ENCODE measurements at regions not wholly inside any gene's neighbourhood (a gene's known extent, or its start where the extent isn't known, plus 50 kb on each side); places are given as distances from the start of the nearest gene placed in this dataset.
"Not testable (repeated sequence)": the region's sequence is repeated elsewhere in the genome, so short reads cannot be mapped to it uniquely, and the experiment has no call there.

DNA sequence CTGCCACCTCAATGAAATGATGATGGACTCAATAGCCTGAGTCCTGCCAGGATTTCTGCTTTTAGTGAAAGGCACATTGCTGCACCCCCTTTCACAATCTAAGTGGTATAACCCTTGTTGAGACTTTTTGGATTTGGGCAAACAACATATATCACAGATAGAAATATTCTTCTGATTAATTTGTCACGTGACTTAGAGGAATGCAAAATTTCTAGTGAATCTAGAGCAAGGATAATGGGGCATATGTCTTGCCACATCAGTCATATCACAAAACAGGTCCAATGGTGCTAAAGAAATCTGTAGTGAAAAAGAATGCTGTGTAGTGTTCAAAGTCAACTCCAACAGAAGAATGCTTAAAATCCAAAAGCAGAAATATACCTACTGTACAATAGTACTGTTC, 1386.3 kb downstream of the LRFN5 start:
- intact Hi-C loops (cut with micrococcal nuclease), result no loop called here

DNA sequence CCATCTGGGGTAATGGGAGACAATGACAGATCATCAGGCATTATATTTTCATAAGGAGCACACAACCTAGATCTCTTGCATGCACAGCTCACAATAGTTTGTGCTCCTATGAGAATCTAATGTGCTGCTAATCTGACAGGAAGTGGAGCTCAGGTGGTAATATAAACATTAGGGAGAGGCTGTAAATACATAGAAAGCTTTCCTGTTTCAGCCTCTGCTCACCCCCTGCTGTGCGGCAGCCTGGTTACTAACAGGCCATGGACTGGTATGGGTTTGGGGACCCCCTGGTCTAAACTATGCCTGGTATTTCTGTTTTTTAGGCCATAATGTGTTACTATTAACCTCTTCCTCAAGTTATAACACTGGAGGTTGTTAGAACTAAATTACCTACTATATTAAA, 1373.7 kb downstream of the LRFN5 start:
- intact Hi-C loops (cut with micrococcal nuclease), result no loop called here

DNA sequence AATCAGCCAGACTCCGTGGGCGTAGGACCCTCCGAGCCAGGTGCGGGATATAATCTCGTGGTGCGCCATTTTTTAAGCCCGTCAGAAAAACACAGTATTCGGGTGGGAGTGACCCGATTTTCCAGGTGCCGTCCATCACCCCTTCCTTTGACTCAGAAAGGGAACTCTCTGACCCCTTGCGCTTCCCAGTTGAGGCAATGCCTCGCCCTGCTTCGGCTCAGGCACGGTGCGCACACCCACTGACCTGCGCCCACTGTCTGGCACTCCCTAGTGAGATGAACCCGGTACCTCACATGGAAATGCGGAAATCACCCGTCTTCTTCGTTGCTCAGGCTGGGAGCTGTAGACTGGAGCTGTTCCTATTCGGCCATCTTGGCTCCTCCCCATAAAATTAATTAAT, 1366.5 kb downstream of the LRFN5 start:
- intact Hi-C loops (cut with micrococcal nuclease), result not testable (repeated sequence)

DNA sequence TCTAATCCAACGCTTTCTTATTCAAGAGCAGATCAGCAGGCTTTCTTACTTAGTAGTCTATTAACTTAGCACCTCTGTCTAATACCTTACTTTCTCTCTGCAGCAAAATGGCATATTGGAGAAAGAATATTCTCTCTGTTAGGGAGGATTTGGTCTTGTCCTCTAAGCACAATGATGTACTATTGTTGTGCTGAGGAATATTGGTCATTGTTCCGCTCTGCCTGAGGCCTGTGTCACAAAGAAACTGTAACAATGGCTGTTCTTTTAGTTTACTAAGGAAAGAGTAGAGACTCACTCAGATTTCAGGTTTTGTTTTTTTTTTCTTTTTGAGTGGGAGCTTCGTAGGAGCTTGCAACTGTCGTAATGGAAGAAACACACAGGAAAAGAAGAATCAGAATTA, 1358.8 kb downstream of the LRFN5 start:
- intact Hi-C loops (cut with micrococcal nuclease), result no loop called here

DNA sequence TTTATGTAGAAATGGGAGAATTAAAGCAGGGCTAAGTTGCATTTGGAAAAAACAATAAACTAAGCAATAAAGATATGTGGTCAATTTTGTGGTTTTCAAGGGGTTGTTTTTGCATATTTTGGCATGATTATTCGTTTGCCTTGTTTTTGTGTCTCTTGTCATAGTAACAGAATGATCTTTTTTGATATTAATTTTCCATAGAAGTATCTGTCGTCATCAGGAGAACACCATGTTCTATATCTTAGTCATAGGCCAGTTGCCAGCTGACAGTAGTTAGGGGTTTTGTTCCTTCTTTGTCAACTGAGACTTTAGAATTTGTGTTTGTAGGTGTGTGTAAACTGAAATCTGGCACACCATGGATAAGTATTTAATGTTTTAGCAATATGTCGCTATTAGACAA, 1354.8 kb downstream of the LRFN5 start:
- intact Hi-C loops (cut with micrococcal nuclease), result no loop called here

DNA sequence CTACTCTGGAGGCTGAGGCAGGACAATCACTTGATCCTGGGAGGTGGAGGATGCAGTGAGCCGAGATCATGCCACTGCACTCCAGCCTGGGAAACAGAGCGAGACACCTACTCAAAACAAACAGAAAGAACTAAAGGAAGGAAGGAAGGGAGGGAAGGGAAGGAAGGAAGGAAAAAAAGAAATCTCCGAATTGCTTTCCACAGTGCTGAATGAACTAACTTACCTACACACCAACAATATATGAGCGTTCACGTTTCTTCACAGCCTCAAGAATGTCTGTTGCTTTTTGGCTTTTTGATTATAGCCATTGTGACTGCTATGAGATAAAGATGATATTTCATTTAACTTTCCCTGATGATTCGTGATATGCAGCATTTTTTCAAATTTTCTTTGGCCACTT, 1343.7 kb downstream of the LRFN5 start:
- intact Hi-C loops (cut with micrococcal nuclease), result no loop called here

DNA sequence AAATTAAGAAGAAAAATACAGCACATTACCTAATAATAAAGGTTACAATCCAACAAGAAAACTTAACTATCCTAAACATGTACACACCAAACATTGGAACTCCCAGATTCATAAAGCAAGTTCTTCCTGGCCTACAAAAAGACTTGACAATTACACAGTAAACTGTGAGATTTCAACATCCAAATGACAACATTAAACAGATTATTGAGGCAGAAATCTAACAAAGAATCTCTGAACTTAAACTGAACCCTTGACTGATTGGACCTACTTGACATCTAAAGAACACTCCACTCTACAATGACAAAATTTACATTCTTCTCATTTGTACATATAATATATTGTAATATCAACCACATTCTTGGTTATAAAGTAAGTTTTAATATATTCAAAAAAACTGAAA, 1341.3 kb downstream of the LRFN5 start:
- intact Hi-C loops (cut with micrococcal nuclease), result no loop called here

DNA sequence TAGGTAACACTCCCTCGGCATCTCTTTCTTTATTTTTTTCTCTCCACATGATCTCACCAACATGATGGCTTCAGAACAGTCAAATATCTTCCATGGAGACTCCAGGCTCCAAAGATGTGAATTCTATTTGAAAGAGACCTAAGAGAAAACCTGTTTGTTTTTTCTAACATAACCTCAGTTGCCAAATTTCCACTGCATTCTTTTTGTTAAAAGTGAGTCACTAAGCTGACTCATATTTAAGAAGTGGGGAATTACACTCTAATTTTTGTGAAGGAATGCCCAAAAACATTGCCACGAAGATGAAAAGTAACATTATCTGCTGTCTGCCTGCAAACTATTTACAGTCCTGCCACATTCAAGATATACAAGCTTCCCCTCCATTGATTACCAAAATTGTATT, 1337.6 kb downstream of the LRFN5 start:
- intact Hi-C loops (cut with micrococcal nuclease), result no loop called here

DNA sequence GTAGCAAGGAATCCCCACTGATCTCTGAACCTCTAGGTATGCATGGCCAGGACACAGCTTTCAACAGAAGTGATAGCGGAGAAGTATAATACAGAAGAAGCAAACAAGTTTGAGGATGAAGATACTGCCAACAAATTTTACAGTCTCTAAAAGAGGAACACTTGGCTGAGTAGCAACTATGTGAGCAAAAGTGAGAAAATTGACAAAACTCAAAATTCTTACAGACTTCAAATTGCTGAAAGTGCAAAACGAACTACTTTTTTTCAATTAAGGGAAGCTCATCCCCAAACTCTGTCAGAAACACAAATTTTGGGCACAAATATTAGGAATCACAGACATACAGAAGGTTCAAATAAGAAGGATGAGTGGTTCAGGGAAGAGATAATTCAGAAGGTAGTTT, 1324.6 kb downstream of the LRFN5 start:
- intact Hi-C loops (cut with micrococcal nuclease), result no loop called here

DNA sequence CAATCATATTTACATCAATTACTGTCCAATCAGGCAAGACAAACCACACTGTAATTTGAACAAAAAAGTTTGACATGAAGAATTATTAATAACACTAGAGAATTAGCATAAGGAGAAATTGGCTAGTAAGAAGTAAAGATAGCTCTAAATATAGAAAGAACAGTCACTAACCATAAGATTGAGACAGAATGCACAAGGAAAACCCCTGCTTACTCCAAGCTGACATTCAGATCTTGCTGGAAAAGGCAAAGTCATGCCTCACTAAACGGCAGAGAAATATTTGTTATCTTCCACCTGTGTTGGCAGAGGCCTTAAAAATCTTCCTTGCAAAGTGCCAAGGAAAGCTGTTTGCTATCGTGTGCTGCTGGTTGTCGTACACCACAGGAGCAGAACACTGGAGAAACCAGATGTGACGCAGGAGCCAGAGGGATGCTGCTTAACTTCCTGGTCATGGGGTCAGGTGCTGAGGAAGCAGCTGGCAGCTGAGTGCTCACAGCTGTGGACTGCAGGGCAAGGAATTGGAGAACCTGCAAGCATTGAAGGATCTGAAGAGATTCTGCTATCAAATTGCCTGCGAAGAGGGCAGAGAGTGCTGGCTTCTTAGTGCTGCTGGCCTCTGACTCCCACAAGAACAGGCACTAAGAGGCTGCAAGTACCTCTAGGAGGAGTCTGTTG, 1323.3 kb downstream of the LRFN5 start:
- intact Hi-C loops (cut with micrococcal nuclease), result no loop called here

DNA sequence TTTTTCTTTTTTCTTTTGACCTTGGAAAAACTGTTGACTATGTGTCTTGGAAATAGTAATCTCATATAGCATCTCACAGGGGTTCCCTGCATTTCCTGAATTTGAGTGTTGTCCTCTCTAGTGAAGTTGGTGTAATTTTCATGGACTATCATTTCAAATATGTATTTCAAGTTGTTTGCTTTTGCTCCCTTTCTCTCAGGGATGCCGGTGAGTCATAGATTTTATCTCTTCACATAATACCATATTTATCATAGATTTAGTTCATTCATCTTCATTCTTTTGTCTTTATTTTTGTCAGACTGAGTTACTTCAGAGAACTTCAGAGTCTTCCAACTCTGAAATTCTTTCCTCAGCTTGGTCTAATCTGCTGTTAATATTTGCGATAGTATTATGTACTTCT, 1320.6 kb downstream of the LRFN5 start:
- intact Hi-C loops (cut with micrococcal nuclease), result no loop called here

DNA sequence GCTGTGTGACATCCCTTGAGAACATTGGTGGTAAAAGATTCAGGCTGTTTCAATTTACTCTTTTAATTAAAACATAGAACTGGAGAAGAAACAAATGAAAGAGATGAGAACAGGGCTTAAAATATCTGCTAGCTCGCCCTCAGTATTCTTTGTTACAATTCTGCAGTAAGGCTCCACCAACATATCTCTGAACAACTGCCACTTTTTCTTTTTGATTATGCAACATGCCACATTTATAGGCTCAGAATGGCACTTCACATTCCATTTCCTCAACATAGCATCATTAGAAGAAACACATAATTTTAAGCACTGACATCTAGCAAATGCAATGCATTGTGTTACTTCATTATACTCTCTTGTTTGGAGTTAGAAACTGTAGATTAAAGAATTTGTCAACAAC, 1315.2 kb downstream of the LRFN5 start:
- intact Hi-C loops (cut with micrococcal nuclease), result no loop called here

DNA sequence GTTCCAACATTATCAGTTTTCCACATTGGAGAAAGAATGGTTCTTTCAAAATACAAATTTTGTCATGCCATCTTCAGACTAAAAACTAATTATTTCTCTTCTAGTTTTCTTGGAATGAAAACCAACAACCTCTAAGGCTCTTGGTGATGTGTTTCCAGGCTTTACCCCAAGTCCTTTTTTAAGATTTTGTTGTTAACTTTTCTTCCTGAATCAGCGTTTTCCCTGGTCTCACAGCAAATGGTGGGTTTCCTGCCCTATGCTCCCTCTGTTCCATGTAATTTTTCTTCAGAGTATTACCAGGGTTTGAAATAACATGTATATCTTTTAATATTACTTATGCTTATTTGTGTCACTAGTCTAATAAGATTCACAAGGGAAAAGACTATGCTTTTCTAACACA, 1311.9 kb downstream of the LRFN5 start:
- intact Hi-C loops (cut with micrococcal nuclease), result no loop called here

DNA sequence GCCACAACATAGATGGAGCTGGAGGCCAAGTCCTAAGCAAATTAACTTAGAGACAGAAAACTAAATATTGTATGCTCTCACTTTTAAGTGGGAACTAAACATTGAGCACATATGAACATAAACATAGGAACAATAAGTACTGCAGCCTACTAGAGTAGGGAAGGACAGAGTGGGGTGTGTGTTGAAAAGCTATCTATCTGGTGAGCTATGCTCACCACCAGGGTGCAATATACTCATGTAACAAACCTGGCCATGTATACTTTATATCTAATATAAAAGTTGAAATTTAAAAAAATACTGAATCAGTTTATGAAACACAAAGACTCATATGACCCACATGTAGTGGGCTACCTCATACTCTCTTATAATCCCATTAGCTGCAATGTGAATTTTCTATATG, 1305.0 kb downstream of the LRFN5 start:
- intact Hi-C loops (cut with micrococcal nuclease), result no loop called here

DNA sequence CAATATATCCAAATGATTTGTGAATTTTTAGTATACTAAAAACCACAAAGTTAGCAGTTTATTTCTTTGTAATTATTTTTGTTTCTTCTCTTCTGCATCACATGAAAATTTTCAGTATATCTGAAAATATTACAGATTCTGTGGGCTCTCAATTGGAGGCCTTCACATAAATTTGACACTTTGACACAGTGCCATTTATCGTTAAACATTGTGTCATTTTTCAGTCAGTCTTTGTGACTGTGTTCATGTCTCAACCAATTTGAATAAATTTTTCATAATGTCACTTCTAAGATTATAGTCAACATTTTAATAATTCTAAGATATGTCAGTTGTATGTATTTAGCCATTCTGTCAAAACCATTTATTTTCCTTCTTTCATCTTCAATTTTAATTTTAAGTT, 1303.0 kb downstream of the LRFN5 start:
- intact Hi-C loops (cut with micrococcal nuclease), result no loop called here

DNA sequence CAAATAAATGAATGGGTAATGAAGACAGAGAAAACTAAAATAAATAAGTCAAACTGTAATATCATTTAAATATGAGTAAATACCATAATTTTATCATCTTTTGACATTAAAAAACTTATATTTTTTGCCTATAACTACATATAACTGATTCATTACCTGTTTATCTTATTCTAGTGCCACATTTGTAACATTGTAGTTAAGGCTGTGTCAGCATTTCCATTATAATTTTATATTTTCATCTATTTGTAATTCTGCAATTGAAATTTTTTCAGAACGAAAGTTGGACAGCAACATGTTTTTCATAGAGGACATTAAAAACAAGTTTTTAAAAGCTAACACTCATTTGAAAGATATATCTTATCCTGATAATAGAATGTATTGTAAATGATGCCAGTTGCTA, 1286.5 kb downstream of the LRFN5 start:
- intact Hi-C loops (cut with micrococcal nuclease), result no loop called here

DNA sequence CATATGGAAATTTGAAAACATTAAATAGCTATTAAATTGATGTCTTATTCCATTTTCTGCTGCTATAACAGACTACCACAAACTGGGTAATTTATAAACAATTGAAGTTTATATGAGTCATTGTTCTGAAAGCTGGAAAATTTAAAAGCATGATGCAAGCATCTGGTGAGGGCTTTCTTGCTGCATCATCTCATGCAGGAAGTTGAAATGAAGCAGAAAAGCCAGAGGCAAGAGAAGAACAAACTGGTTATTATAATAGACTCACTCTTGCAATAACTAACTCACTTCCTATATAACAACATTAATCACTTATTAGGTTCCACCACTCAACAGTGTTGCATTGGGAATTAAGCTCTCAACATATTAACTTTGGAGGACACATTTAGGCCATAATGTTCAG, 1277.4 kb downstream of the LRFN5 start:
- intact Hi-C loops (cut with micrococcal nuclease), result no loop called here

DNA sequence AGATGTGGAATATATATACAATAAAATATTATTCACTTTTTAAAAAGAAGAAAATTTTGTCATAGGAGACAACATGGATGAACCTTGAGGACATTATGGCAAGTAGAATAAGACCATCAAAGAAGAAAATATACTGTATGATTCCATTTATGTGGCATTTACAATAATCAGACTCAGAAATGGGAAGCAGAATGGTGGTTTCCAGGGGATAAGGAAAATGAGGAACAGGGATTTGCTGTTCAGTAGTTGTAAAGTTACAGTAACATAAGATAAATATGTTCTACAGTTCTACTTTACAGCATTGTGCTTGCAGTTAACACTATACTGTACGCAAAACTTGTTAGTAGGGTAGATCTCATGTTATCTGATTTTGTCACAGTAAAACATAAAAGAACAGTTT, 1271.0 kb downstream of the LRFN5 start:
- intact Hi-C loops (cut with micrococcal nuclease), result no loop called here

DNA sequence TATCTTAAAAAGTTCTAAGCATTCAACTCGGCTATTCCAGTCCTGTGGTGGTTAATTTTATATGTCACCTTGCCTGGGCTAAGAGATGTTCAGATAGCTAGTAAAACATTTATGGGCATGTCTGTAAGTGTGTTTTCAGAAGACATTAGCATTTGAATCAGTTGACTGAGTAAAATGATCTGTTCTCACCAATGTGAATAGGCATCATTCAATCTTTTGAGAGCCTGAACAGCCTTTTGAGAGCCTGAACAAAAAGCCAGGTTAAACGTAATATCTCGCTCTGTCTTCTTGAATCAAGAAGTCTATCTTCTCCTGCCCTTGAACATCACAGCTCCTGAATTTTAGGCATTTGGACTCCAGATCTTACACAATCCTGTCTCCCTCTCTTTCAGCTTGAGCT, 1266.1 kb downstream of the LRFN5 start:
- intact Hi-C loops (cut with micrococcal nuclease), result no loop called here

DNA sequence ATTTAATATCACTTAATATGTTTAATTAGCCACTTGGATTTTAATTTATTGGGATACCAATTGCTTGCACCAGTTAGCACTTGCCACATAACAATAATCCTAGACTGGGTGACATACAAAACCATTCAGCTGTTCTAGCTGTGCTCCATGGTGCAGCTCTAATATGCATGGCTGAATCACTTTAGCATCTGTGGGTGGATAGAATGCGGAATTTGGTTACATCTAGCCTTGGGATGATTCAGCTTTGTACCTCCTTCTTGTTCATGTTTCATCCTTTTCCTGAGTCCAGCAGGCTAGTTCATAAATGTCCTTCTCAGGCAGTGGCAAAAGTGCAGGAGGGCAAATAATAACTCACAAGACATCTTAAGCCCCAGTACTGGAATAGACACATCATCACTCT, 1263.0 kb downstream of the LRFN5 start:
- intact Hi-C loops (cut with micrococcal nuclease), result no loop called here

DNA sequence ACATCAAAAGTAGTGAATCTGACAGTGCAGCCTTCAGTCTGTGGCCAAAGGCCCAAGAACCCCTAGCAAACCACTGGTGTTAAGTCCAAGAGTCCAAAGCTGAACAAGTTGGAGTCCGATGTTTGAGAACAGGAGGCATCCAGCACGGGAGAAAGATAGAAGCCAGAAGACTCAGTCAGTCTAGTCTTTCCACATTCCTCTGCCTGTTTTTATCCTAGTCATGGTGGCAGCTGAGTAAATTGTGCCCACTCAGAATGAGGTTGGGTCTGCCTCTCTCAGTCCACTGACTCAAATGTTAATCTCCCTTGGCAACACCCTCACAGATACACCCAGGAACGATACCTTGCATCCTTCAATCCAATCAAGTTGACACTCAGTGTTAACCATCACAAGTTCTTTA, 1255.4 kb downstream of the LRFN5 start:
- intact Hi-C loops (cut with micrococcal nuclease), result no loop called here

DNA sequence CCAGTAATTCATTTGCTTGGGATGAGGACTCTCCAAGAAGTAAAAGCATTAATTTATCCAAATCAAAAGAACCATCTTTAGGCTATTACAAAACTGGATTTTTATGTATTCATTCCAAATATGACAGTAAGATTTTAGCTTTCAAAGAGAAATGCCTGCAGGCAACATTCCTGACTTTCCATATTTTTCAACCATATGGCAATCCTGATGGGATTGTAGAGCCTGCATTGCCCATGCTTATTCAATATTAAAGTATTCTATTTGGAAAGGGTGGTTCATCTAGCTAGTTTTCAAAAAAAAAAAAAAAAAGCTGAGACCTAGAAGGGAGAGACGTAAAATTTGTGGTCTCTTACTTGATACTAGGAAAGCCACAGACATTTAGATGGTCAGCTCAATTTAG, 1253.7 kb downstream of the LRFN5 start:
- intact Hi-C loops (cut with micrococcal nuclease), result no loop called here

DNA sequence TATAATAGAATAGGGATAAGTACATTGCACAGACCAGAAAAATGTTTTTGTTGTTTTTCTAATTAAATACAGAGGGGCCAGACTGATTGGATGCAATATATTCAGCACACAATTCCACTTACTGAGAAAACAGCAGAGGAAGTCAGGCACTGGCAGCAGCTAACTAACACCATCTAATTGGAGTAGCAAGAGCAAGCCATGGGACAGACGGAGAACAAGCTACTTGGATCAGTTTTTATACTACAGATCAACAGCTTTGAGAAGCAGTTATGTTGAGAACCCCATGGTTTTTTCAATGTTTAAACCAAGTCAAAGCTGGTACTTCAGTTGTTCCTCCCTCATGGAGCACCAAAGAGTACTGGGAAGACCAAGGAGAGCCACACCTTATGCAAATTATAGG, 1249.4 kb downstream of the LRFN5 start:
- intact Hi-C loops (cut with micrococcal nuclease), result no loop called here

DNA sequence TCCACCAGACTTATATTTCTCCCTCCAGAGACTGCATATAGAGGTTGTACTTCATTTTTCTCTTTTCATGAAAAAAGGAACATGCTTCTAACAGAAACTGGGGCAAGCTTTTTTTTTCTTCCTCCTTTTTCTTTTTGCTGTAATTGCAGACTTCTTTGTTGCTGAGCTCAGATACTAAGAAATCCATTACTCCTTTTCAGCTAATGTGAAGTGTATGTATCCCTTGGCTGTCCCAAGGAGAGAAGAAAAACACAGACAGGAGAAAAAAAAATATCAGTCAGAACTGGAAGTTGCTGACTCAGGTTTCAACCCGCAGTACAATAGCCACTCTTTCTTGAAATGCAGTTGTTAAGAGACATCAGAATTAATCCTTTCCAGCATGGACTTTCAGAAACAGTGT, 1248.4 kb downstream of the LRFN5 start:
- intact Hi-C loops (cut with micrococcal nuclease), result no loop called here
